GM18951 (cell line): ENCODE measurements at regions not wholly inside any gene's neighbourhood (a gene's known extent, or its start where the extent isn't known, plus 50 kb on each side); places are given as distances from the start of the nearest gene placed in this dataset.
"Not testable (repeated sequence)": the region's sequence is repeated elsewhere in the genome, so short reads cannot be mapped to it uniquely, and the experiment has no call there.

Experiments used
- POLR2A ChIP-seq: IDR thresholded peaks from 4 replicates; pipeline ENCODE4 v1.6.1; 2011; ENCODE audit warnings: mild to moderate bottlenecking; ENCODE audit not compliant: insufficient read length, insufficient read depth; ENCODE audit errors: extremely low read depth
- in situ Hi-C: fragments of 300-500 bp; cut with MboI; formaldehyde crosslinking; loops from one replicate; pipeline ENCODE4 v1.12.0; 2022; ENCODE audit warnings: low sequenced_read_pairs, mixed read lengths, inconsistent platforms; ENCODE audit not compliant: unreplicated experiment

GRCh38 chrX:37904833-37905232, 57.5 kb upstream of the DYNLT3 start:
- no peak for TF ChIP-seq POLR2A
- in situ Hi-C loops, result no loop called here

GRCh38 chrX:37905436-37906147, 58.2 kb upstream of the DYNLT3 start:
- in situ Hi-C loops, result no loop called here
- no peak for TF ChIP-seq POLR2A

- in situ Hi-C loops, result no loop called here
- no peak for TF ChIP-seq POLR2A
Measured at GRCh38 chrX:37906357-37906756, 59.0 kb upstream of the DYNLT3 start.

GRCh38 chrX:37910186-37910585, 62.8 kb upstream of the DYNLT3 start:
- TF ChIP-seq POLR2A, result no peak
- in situ Hi-C loops, result no loop called here

GRCh38 chrX:37912304-37912703, 64.9 kb upstream of the DYNLT3 start:
- in situ Hi-C loops, result no loop called here
- TF ChIP-seq POLR2A, result no peak

GRCh38 chrX:37912777-37913176, 65.4 kb upstream of the DYNLT3 start:
- TF ChIP-seq POLR2A, result no peak
- in situ Hi-C loops, result no loop called here

- in situ Hi-C loops, result loop anchor here (5.0 kb wide), 1 partner anchor 244 kb away; no protein-coding TSS in a partner anchor
- no peak for TF ChIP-seq POLR2A
Measured at GRCh38 chrX:37918168-37918567, 70.8 kb upstream of the DYNLT3 start.

- TF ChIP-seq POLR2A, result no peak
Measured at GRCh38 chrX:37918703-37919102, 71.3 kb upstream of the DYNLT3 start.

GRCh38 chrX:37921758-37922157, 74.4 kb upstream of the DYNLT3 start:
- in situ Hi-C loops, result no loop called here
- no peak for TF ChIP-seq POLR2A

More at GRCh38 chrX:37918703-37919102, 71.3 kb upstream of the DYNLT3 start:
- in situ Hi-C loops, result loop anchor here (5.0 kb wide), 1 partner anchor 244 kb away; no protein-coding TSS in a partner anchor

GRCh38 chrX:37922928-37923327, 75.6 kb upstream of the DYNLT3 start:
- no peak for TF ChIP-seq POLR2A
- in situ Hi-C loops, result no loop called here

GRCh38 chrX:37925761-37926160, 78.4 kb upstream of the DYNLT3 start:
- in situ Hi-C loops, result not testable (repeated sequence)

- in situ Hi-C loops, result no loop called here
- TF ChIP-seq POLR2A, result no peak
Measured at GRCh38 chrX:37926700-37927099, 79.3 kb upstream of the DYNLT3 start.

GRCh38 chrX:37942170-37942569, 64.2 kb upstream of the SYTL5 start:
- in situ Hi-C loops, result no loop called here
- no peak for TF ChIP-seq POLR2A

GRCh38 chrX:37943554-37944344, 62.6 kb upstream of the SYTL5 start:
- no peak for TF ChIP-seq POLR2A
- in situ Hi-C loops, result no loop called here
